C4-2B (cell line): ENCODE measurements at regions not wholly inside any gene's neighbourhood (a gene's known extent, or its start where the extent isn't known, plus 50 kb on each side); places are given as distances from the start of the nearest gene placed in this dataset.

Experiments
- ZFX ChIP-seq: fragments of 450-650 bp; IDR thresholded peaks from 2 replicates; pipeline ENCODE4 v1.6.1; 2017
- TF ChIP-seq, protein P1 (sequence below): fragments of 450-650 bp; conservative IDR thresholded peaks from 2 replicates; pipeline ENCODE4 v1.5.1; 2017; ENCODE audit warnings: mild to moderate bottlenecking

DNA sequence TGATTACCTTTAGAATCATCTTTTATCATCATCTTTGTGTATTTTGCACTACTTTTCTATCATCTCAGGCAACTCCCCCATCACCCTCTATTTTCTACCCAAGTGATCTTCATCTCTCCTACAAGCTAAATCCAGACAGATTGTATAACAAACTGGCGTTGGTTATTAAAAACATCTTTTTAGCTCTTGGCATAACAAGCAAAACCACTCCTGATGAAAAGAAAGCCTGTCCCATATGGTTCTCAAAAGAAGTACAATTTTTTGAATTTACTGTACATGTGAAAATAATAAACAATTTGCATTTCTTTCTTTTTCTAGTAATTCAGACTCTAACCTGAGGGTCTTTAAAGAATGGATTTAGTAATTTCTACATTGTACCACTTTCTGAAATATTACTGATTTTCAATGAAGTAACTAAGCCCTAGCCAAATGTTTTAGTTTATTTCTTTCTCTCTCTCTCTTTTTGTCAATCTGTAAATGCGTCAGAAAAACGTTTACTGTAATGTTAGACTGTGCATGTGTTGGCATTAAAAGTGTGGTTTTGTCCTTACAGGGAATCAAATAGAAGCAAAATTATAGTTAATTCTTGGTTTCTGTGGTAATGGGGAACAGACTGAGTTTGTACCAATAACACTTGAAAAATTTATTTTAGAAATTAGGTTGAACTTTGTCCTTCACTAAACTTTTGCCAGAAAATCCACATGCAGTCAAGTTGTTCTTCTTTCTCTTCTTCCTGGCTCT is 52.5 kb upstream of the RPS23 start:
- TF ChIP-seq, protein P1, sequence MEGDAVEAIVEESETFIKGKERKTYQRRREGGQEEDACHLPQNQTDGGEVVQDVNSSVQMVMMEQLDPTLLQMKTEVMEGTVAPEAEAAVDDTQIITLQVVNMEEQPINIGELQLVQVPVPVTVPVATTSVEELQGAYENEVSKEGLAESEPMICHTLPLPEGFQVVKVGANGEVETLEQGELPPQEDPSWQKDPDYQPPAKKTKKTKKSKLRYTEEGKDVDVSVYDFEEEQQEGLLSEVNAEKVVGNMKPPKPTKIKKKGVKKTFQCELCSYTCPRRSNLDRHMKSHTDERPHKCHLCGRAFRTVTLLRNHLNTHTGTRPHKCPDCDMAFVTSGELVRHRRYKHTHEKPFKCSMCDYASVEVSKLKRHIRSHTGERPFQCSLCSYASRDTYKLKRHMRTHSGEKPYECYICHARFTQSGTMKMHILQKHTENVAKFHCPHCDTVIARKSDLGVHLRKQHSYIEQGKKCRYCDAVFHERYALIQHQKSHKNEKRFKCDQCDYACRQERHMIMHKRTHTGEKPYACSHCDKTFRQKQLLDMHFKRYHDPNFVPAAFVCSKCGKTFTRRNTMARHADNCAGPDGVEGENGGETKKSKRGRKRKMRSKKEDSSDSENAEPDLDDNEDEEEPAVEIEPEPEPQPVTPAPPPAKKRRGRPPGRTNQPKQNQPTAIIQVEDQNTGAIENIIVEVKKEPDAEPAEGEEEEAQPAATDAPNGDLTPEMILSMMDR: no peak
- no peak for TF ChIP-seq ZFX
